GM18511 (cell line): ENCODE measurements at regions not wholly inside any gene's neighbourhood (a gene's known extent, or its start where the extent isn't known, plus 50 kb on each side); places are given as distances from the start of the nearest gene placed in this dataset.

Experiments used
- ATAC-seq: cut with Tn5 transposase; IDR thresholded peaks from one replicate; pipeline ENCODE4 v1.9.1; 2021; ENCODE audit warnings: mild to moderate bottlenecking, moderate library complexity; ENCODE audit not compliant: unreplicated experiment

GRCh38 chr16:51449441-51449840 is 298.4 kb upstream of the SALL1 start:
- ATAC-seq: no peak

- no peak for ATAC-seq
These were observed 294.2 kb upstream of the SALL1 start for GRCh38 chr16:51445250-51445649.

GRCh38 chr16:51443934-51444333 is 292.9 kb upstream of the SALL1 start:
- ATAC-seq: no peak

GRCh38 chr16:51442141-51442870 is 291.2 kb upstream of the SALL1 start:
- ATAC-seq: no peak

- ATAC-seq: no peak
These were observed 289.2 kb upstream of the SALL1 start for GRCh38 chr16:51440131-51440889.

- no peak for ATAC-seq
These were observed 288.2 kb upstream of the SALL1 start for GRCh38 chr16:51439271-51439670.

GRCh38 chr16:51436742-51437141 is 285.7 kb upstream of the SALL1 start:
- no peak for ATAC-seq

- no peak for ATAC-seq
These were observed 283.6 kb upstream of the SALL1 start for GRCh38 chr16:51434567-51435198.

GRCh38 chr16:51433599-51433998 is 282.5 kb upstream of the SALL1 start:
- no peak for ATAC-seq

GRCh38 chr16:51431517-51432241 is 280.6 kb upstream of the SALL1 start:
- no peak for ATAC-seq

- no peak for ATAC-seq
These were observed 279.8 kb upstream of the SALL1 start for GRCh38 chr16:51430716-51431369.

- ATAC-seq: no peak
These were observed 278.0 kb upstream of the SALL1 start for GRCh38 chr16:51429041-51429440.

- ATAC-seq: no peak
These were observed 276.0 kb upstream of the SALL1 start for GRCh38 chr16:51427085-51427484.

GRCh38 chr16:51426276-51426675 is 275.2 kb upstream of the SALL1 start:
- ATAC-seq: no peak

GRCh38 chr16:51420247-51420646 is 269.2 kb upstream of the SALL1 start:
- ATAC-seq: no peak

GRCh38 chr16:51419768-51420167 is 268.7 kb upstream of the SALL1 start:
- no peak for ATAC-seq

- no peak for ATAC-seq
These were observed 267.2 kb upstream of the SALL1 start for GRCh38 chr16:51418258-51418657.

- ATAC-seq: no peak
These were observed 265.9 kb upstream of the SALL1 start for GRCh38 chr16:51416926-51417325.

GRCh38 chr16:51410125-51410524 is 259.1 kb upstream of the SALL1 start:
- no peak for ATAC-seq

GRCh38 chr16:51409001-51409675 is 258.1 kb upstream of the SALL1 start:
- no peak for ATAC-seq
